IMR-90 (cell line): ENCODE measurements at regions not wholly inside any gene's neighbourhood (a gene's known extent, or its start where the extent isn't known, plus 50 kb on each side); places are given as distances from the start of the nearest gene placed in this dataset.

Experiments used
- ATAC-seq: fragments of 200-7000 bp; cut with Tn5 transposase; 2 replicates; pipeline ENCODE4 v1.9.1; 2020; ENCODE audit warnings: low read depth, mild to moderate bottlenecking, moderate library complexity
- BruUV-seq: library from RNA; stranded (reverse); fragments of 400-500 nt; replicated peaks from 2 replicates; lab custom pipeline; 2021; lab: Mats Ljungman, UMichigan
- CTCF ChIA-PET: fragments of 300-600 bp; formaldehyde crosslinking; extraction: SDS; loops from one replicate; lab custom pipeline; 2021; ENCODE audit warnings: antibody characterized with exemption; lab: Yijun Ruan, JAX
- POLR2A ChIA-PET: fragments of 300-600 bp; sonication (Branson Sonifier 250); formaldehyde crosslinking; loops from one replicate; lab custom pipeline; 2022; ENCODE audit warnings: antibody characterized with exemption; ENCODE audit not compliant: unreplicated experiment; lab: Charles Lee
- DNase-seq: peaks from one replicate; pipeline ENCODE4 v3.0.0; 2013
- H2AFZ ChIP-seq: replicated peaks from 2 replicates; pipeline ENCODE3; 2013; ENCODE audit warnings: low read length, mild to moderate bottlenecking; ENCODE audit not compliant: poor library complexity
- H2AK5ac ChIP-seq: 2 replicates; pipeline ENCODE4 v1.6.1; 2013; ENCODE audit warnings: low read depth, low read length, inconsistent platforms
- H2AK9ac ChIP-seq: replicated peaks from 2 replicates; pipeline ENCODE3; 2013; ENCODE audit warnings: mild to moderate bottlenecking, low read depth, low read length, moderate library complexity; ENCODE audit not compliant: poor library complexity
- H2BK120ac ChIP-seq: 2 replicates; pipeline ENCODE4 v1.6.1; 2013; ENCODE audit warnings: low read depth, low read length, inconsistent platforms
- H2BK15ac ChIP-seq: 3 replicates; pipeline ENCODE4 v1.6.1; 2013; ENCODE audit warnings: low read depth, low read length, inconsistent platforms
- H2BK20ac ChIP-seq: 2 replicates; pipeline ENCODE4 v1.6.1; 2013; ENCODE audit warnings: low read depth, mild to moderate bottlenecking, inconsistent platforms, low read length, moderate library complexity
- H2BK5ac ChIP-seq: 2 replicates; pipeline ENCODE4 v1.6.1; 2013; ENCODE audit warnings: mild to moderate bottlenecking, low read depth, low read length, inconsistent platforms; ENCODE audit not compliant: poor library complexity, severe bottlenecking
- H3K14ac ChIP-seq: replicated peaks from 2 replicates; pipeline ENCODE4 v1.6.1; 2013; ENCODE audit warnings: low read depth, low read length, inconsistent platforms
- H3K18ac ChIP-seq: 2 replicates; pipeline ENCODE4 v1.6.1; 2013; ENCODE audit warnings: low read depth, low read length, control low read depth
- H3K23ac ChIP-seq: 2 replicates; pipeline ENCODE4 v1.6.1; 2013; ENCODE audit warnings: low read depth, low read length, inconsistent platforms
- H3K27ac ChIP-seq: 2 replicates; pipeline ENCODE4 v1.5.1; 2013; ENCODE audit warnings: mild to moderate bottlenecking, control low read depth, low read length; ENCODE audit not compliant: insufficient read depth
- H3K27me3 ChIP-seq: 2 replicates; pipeline ENCODE4 v1.6.1; 2013; ENCODE audit warnings: low read length; ENCODE audit not compliant: control insufficient read depth, insufficient read depth
- H3K36me3 ChIP-seq: 2 replicates; pipeline ENCODE4 v1.6.1; 2013; ENCODE audit warnings: low read length, mixed read lengths; ENCODE audit not compliant: control insufficient read depth, insufficient read depth
- H3K4ac ChIP-seq: 2 replicates; pipeline ENCODE4 v1.6.1; 2013; ENCODE audit warnings: low read depth, low read length, inconsistent platforms
- H3K4me1 ChIP-seq: 2 replicates; pipeline ENCODE4 v1.6.1; 2013; ENCODE audit warnings: low read length, mixed read lengths; ENCODE audit not compliant: control insufficient read depth, insufficient read depth
- H3K4me2 ChIP-seq: 2 replicates; pipeline ENCODE4 v1.6.1; 2013; ENCODE audit warnings: low read depth, mild to moderate bottlenecking, control low read depth, low read length, moderate library complexity
- H3K4me3 ChIP-seq: 2 replicates; pipeline ENCODE4 v1.5.1; 2013; ENCODE audit warnings: low read depth, mild to moderate bottlenecking, control low read depth, low read length, moderate library complexity; ENCODE audit not compliant: insufficient read depth
- H3K56ac ChIP-seq: 2 replicates; pipeline ENCODE4 v1.6.1; 2013; ENCODE audit warnings: low read length, inconsistent platforms; ENCODE audit not compliant: insufficient read depth; ENCODE audit errors: extremely low read depth
- H3K79me1 ChIP-seq, 2 experiments: 2 replicates each; pipeline ENCODE4 v1.6.1; 2013; ENCODE audit warnings: low read length in 2 of 2, inconsistent platforms in 1 of 2, low read depth in 1 of 2
- H3K9ac ChIP-seq: 2 replicates; pipeline ENCODE4 v1.6.1; 2013; ENCODE audit warnings: low read depth, low read length, control low read depth
- H3K9me1 ChIP-seq: 2 replicates; pipeline ENCODE4 v1.6.1; 2013; ENCODE audit warnings: low read length, inconsistent platforms; ENCODE audit not compliant: insufficient read depth
- H3K9me3 ChIP-seq: 2 replicates; pipeline ENCODE4 v1.6.1; 2013; ENCODE audit warnings: low read length; ENCODE audit not compliant: control insufficient read depth, insufficient read depth
- H4K20me1 ChIP-seq: 2 replicates; pipeline ENCODE4 v1.6.1; 2013; ENCODE audit warnings: low read length, inconsistent platforms; ENCODE audit not compliant: insufficient read depth
- H4K5ac ChIP-seq: 2 replicates; pipeline ENCODE4 v1.6.1; 2013; ENCODE audit warnings: mild to moderate bottlenecking, low read depth, low read length, control low read depth
- H4K8ac ChIP-seq, 2 experiments: 2 replicates each; pipeline ENCODE4 v1.6.1; 2013; ENCODE audit warnings: low read depth in 2 of 2, low read length in 2 of 2, control low read depth in 1 of 2, inconsistent platforms in 1 of 2
- H4K91ac ChIP-seq: 2 replicates; pipeline ENCODE4 v1.6.1; 2013; ENCODE audit warnings: low read depth, low read length, inconsistent platforms; ENCODE audit not compliant: insufficient read depth
- CTCF ChIP-seq: conservative IDR thresholded peaks from 2 replicates; pipeline ENCODE4 v1.5.1; 2012; ENCODE audit warnings: mild to moderate bottlenecking, low read depth, low read length, improper control_type of control experiment
- WGBS, 2 experiments: methylation state at CpG; one replicate each; pipeline versions ENCODE4 v1.1.5 to v1.1.7; 2013; ENCODE audit warnings: missing lambda C conversion rate in 2 of 2; ENCODE audit not compliant: insufficient read length in 1 of 2; ENCODE audit errors: extremely low coverage in 2 of 2; 5-methylcytosine and 5-hydroxymethylcytosine counted together
- dilution Hi-C: fragments of 300-500 bp; cut with HindIII; formaldehyde crosslinking; loops from one replicate; pipeline ENCODE4 v1.14.3; 2018; ENCODE audit warnings: low sequenced_read_pairs; ENCODE audit not compliant: unreplicated experiment
- in situ Hi-C: fragments of 300-500 bp; cut with MboI; formaldehyde crosslinking; loops from 3 replicates; pipeline ENCODE4 v1.14.3; 2019; ENCODE audit warnings: low sequenced_read_pairs, inconsistent platforms, mixed read lengths
- intact Hi-C: fragments of 100-400 bp; cut with micrococcal nuclease; formaldehyde crosslinking; loops from 2 replicates; pipeline ENCODE4 v1.10.0; 2022

DNA sequence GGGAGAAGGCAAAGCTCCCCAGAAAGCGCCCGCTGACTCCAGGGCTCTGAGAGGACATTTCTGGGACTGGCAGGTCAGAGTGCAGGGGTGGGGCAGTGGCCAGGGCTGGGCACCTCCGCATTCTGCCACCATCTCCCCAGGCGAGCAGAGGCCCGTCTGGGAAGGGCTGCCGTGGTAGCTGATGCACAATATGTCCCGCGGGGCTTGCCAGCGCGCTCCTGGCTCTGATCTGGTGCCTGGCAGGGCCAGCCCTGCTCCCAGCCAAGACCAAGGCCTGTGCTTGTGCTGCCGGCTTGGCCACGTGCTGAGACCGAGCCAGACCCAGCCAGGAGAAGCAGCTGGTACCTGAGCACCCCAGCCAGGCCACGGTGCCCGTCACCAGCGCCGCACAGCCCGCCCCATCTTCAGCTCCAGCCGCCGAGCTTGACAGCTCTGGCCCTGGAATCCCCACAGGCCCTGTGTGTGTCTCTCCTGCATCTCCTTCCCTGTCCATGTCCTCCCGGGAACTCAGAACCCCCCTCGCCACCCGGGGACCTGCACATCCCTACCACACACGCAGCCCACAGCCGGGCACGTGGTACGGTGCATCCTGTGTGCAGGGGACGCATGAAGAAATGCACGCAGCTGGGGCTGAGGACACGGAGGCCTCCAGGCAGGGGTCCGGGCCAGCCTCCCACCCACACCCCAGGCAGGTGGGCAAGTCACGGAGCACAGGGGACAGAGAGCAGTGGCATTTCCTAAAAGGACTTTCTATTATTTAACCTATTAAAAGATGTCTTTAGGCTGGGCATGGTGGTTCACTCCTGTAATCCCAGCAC is 68.6 kb upstream of the C14orf180 start:
- H3K27me3 ChIP-seq = no peaks in the 10 kb centered on the region
- BruUV-seq = no TSS peak
- no peak overlapping the region for H2AK9ac ChIP-seq
- no peak overlapping the region for H4K91ac ChIP-seq
- in situ Hi-C loops = no loop called here
- H2AK5ac ChIP-seq = no peak overlapping the region
- H3K79me1 ChIP-seq = no peaks in the 10 kb centered on the region
- H3K9me1 ChIP-seq = no peaks in the 10 kb centered on the region
- ATAC-seq (no peak), DNase-seq (no peak)
- no peak overlapping the region for H3K9ac ChIP-seq
- ChIA-PET POLR2A (no interaction called here), CTCF (no interaction called here)
- H3K4me1 ChIP-seq = no peaks in the 10 kb centered on the region
- H3K4ac ChIP-seq = no peak overlapping the region
- intact Hi-C loops = no loop called here
- H4K8ac ChIP-seq = no peak overlapping the region
- no peak overlapping the region for H3K4me3 ChIP-seq
- H3K36me3 ChIP-seq = no peaks in the 10 kb centered on the region
- H2AFZ ChIP-seq = no peak overlapping the region
- peaks cover 28% of the 10 kb centered on the region for H3K9me3 ChIP-seq
- H3K18ac ChIP-seq = no peak overlapping the region
- H2BK15ac ChIP-seq = no peak overlapping the region
- no peak overlapping the region for H3K14ac ChIP-seq
- no peak overlapping the region for H3K27ac ChIP-seq
- no peak overlapping the region for H3K23ac ChIP-seq
- dilution Hi-C loops = no loop called here
- H2BK20ac ChIP-seq = no peak overlapping the region
- H3K56ac ChIP-seq = no peak overlapping the region
- no peak overlapping the region for H4K5ac ChIP-seq
- no peak overlapping the region for H2BK5ac ChIP-seq
- WGBS, 2 experiments = 69% methylated on average over 13 of the region's 32 CpGs; no CpG with 5 or more reads in 1 of the 2 experiments
- no peaks in the 10 kb centered on the region for H4K20me1 ChIP-seq
- H3K4me2 ChIP-seq = no peak overlapping the region
- no peak overlapping the region for H2BK120ac ChIP-seq
- no peak for TF ChIP-seq CTCF
